IPS-18c (cell line): ENCODE measurements at regions not wholly inside any gene's neighbourhood (a gene's known extent, or its start where the extent isn't known, plus 50 kb on each side); places are given as distances from the start of the nearest gene placed in this dataset.

Source experiments
- H3K4me3 ChIP-seq: 2 replicates; pipeline ENCODE4 v1.7.0; 2013; ENCODE audit warnings: low read depth, mild to moderate bottlenecking, low read length, moderate library complexity; ENCODE audit not compliant: insufficient read depth
- H3K9me3 ChIP-seq: one replicate; pipeline ENCODE4 v1.6.1; 2013; ENCODE audit warnings: mild to moderate bottlenecking, low read length, moderate library complexity; ENCODE audit not compliant: control insufficient read depth, insufficient read depth

DNA sequence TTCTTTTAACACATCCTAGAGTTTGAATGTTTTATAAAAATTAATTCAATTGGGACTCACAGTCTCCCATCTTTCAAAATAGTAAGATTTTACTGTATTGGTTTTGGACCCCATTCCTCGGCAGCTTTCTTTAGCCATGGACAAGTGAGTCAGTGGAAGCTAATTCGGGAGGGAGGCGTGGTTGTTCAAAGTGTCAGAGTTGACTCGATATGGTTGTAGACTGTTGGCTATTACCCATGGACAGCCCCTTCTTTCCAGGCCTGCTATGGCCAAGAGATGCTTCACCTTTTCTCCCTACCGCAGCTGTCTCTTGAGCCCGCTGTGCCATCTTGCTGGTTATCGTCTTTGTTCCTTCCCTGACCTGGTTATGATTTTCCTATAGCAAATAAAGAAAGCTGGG lies 243.0 kb downstream of the CD83 start:
- Histone ChIP-seq H3K9me3 (no peaks in the 10 kb centered on the region), H3K4me3 (no peak overlapping the region)

DNA sequence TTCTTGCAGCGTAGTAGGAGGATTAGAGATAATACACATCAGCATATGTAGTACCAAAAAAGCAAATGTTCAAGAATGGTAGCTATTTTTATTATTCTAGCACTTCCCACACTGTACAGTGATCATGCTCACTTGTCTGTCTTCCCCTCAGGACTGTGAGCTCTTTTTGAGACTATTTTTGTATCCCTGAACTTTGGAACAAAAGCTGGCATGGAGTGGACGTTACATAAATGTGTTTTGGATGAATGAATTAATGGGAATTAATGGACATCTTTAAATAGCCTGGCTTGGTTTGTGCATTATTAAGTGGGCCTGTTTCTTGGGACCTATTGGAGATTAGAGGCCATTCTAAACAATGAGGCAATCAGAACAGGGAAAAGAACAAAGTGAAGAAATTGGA lies 243.7 kb downstream of the CD83 start:
- Histone ChIP-seq H3K9me3 (no peaks in the 10 kb centered on the region), H3K4me3 (no peak overlapping the region)

DNA sequence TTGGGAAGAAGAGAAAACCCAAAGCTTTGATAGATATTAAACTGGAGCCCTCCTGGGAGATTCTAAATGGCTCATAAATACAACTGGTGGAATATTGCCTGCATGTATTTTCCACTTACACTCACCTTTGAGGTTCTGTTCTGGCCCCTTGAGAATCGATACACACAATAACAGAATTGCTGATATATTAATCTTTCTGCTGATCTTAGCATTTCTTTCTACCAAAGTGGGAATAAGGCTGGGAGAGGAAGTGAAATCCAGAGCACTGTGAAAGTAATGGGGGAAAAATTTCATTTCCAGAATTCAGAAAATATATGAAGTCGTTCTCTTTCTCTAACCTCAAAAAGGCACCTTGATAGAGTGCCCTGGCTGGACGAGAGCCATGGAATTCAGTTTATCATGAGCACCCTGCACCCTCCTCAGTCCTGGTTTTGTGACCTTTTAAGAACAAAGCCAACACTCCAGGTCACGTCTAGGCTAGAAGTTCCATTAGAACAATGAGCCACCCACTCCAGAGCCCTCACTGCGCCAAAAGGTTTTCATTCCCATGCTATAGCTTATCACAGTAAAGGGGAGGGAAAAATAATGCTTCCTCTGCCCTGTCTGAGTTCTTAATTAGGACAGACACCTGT lies 244.5 kb downstream of the CD83 start:
- H3K4me3 ChIP-seq = no peak overlapping the region
- H3K9me3 ChIP-seq = no peaks in the 10 kb centered on the region

DNA sequence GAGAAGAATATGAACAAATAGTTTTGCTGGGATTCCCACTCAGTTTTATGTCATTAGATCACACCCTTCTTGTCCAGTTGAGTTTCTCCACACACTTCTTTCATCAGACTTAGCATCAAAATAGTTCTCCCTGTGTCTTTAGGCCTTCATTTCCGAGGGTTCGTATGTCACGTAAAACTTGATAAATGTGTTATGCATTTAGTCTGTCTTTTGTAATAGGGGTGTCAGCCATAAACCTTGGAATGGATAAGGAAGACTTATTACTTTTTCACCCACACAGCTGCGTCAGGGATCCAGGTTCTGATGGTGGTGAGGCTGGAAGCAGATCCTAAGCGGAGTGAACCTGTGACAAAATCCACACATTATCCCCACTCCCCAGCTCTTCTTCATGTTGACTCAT lies 246.8 kb downstream of the CD83 start:
- Histone ChIP-seq H3K9me3 (no peaks in the 10 kb centered on the region), H3K4me3 (no peak overlapping the region)

DNA sequence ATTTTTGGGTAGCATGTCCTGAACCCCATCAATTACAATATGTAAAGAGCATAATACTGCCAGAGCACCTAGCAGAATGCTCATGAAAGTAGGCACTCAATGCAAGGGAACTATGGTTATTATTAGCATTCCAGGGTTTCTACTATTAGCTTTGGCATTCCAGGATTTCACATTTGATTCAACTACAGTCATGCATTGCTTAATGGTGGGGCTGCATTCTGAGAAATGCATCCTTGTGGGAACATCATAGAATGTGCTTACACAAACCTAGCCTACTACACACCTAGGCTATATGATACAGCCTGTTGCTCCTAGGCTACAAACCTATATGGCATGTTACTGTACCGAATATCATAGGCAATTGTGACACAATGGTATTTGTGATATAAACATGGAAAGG lies 247.8 kb downstream of the CD83 start:
- Histone ChIP-seq H3K9me3 (no peaks in the 10 kb centered on the region), H3K4me3 (no peak overlapping the region)

DNA sequence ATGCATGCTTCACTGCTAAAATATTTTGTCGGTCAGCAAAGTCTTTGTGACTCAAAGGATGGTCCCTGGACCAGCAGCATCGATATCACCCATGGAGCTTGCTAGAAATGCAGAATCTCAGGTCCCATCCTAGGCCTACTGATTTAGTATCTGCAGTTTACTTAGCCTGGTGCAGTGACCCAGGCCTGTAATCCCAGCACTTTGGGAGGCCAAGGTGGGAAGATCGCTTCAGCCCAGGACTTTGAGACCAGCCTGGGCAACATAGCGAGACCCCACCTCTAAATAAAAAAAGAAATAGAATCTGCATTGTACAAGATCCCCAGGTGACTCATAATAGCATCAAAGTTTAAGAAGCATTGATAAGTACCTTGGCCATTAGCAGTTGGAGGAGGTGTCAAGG lies 248.7 kb downstream of the CD83 start:
- Histone ChIP-seq H3K9me3 (no peaks in the 10 kb centered on the region), H3K4me3 (no peak overlapping the region)

DNA sequence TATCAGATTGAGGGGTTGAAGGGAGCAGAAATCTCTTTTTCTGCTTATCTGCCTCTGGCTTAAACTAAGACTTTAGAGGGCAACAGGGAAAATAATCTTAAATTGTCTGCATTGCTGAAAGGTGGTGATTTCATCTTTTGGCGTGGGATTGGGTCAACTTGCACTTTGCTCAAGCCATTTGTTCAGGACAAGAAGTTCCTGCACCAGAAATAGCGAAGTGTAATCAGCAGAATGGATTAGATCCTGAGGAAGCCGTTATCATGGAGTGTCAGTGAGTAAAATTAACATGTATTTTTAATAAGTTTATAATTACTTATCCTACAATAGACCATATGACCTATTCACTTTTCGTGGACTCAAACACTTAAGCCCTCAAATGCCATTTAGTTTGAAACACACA lies 249.3 kb downstream of the CD83 start:
- Histone ChIP-seq H3K4me3 (no peak overlapping the region), H3K9me3 (no peaks in the 10 kb centered on the region)

DNA sequence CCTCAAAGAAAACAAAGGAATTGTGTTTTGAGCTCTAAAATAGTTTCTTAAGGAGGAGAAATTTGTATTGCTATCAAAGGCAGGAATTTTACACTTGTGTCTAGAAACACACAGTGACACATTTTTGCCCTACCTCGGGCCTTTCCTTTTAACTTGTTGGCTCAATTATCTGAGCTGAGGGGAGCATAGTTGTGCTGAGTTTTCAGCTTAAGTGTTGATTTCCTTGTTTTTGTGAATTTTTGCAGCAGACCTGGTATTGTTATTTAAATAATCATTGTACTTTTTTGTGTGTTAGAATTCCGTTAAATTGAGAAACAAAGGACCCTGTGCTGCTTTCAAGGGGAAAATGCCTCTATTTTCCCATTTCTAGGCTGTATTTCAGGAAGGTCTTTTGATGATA lies 249.7 kb downstream of the CD83 start:
- no peaks in the 10 kb centered on the region for H3K9me3 ChIP-seq

DNA sequence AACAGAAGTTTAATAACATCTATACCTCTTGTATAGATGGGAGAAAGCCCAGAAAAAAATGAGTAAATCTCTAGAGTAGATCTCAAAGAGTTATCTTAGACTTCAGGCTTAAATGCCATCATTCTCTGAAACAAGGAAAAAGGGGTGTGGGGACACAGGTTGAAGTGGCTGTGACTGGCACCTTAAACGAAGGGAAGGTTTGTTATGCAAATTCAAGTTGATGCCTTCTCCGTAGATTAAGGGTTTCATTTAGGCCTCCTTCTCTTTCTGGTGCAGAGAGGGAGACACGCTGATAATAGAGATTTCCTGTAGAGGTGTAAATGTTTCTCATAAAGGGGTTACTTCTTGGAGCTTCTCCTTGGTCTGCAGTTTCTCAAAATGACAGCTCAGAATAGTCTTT lies 252.1 kb downstream of the CD83 start:
- Histone ChIP-seq H3K9me3 (peaks cover 5% of the 10 kb centered on the region), H3K4me3 (no peak overlapping the region)

More for the DNA sequence above, 249.7 kb downstream of the CD83 start:
- no peak overlapping the region for H3K4me3 ChIP-seq

DNA sequence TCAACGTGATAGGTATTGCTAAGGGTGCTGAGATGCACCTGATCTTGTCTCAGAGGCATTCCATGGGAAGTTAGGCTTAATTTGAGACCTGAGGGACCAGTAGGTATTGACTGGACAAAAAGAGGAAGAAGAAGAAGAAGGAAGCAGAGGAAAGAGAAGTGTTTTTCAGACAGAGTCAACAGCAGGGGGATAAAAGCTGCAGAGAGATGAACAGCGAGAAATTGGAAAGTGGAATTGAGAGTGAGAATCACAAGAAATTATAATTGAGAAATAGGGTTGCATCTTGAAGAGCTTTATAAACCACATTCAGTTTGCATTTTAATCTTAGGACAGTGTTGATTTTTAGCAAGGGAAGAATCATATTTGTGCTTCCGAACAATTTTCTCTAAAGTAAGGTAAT lies 254.0 kb downstream of the CD83 start:
- Histone ChIP-seq H3K4me3 (no peak overlapping the region), H3K9me3 (peaks cover 5% of the 10 kb centered on the region)

DNA sequence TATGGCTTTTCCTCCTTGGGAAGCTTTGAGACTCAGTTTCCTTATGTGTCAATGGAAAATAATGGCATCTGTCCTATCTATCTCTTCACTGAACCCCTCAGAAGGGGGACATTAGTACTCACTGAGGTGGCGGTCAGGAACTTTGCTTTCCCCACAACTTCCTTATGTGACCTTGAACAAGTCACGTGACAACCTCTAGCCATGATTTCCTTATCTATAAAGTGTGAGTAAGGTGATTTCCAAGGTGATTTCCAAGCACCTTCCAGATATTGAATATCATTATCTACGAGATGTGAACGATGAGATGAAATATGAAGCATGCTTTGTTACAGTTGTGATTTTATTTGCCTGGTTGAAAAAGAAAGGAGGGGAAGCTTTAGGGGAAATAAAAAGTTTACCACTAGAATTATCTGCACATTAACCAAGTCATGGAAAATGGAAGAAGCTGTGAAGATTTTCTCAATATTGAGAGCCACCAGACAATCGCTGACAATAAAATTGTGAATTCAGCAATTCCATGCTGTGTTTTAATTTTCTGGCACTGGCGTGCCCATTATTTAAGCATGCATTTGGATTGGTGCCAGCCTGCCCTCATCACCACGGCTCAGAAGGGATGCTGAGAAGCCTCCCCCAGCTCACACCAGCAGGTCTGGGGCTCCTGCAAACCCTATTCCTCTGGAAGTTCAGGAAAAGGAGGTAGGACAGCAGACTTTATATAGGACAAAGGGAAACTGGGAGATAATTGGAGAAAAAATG lies 255.3 kb downstream of the CD83 start:
- H3K9me3 ChIP-seq = peaks cover 5% of the 10 kb centered on the region
- H3K4me3 ChIP-seq = no peak overlapping the region

DNA sequence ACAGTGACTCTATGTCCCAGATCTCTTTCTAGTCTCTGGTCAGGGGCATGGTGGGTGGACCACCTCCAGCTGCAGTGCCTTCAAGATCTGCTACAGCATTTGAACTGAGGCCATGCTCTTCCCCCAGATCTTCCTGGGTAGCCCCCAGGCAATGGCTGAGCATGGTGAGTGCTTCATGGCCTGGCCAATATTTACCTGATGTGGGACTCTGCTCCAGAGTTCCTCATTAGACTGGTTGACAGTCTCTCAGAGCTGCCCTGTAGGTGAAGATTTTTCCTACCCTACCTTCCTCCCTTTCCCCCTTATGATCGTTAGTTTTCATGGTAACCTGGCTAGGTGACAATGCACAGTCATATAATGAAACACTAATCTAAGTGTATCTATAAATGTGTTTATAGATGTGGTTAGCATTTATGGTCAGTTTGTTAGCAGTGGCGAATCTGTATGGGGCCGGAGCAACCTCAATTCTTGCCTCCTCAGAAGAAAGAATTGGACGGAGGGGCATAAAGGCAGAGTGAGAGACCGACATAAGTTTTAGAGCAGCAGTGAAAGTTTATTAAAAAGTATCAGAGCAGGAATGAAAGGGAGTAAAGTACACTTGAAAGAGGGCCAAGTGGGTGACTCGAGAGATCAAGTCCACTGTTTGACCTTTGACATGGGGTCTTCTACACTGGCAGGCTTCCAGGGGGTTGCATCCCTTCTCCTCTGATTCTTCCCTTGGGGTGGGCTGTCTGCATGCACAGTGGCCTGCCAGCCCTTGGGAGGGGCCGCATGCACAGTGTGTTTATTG lies 256.3 kb downstream of the CD83 start:
- peaks cover 5% of the 10 kb centered on the region for H3K9me3 ChIP-seq
- no peak overlapping the region for H3K4me3 ChIP-seq

DNA sequence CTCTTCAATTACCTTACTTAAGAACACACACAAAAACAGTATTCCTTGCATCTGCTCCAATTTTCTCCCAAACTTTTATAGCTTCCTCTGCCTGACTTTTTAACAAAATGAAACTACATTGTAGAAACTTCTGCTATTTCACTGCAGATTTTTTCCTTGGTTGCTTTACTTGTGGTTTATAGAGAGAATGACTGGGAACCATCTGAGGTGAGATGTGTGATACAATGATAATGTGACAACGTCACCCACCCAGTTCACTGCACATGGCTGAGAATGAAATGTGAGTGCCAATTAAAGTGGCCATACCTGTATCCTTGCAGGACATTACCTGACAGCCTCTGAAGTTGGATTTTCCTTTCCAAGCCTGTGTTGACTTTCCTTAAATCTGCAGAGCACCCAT lies 258.4 kb downstream of the CD83 start:
- Histone ChIP-seq H3K9me3 (peaks cover 5% of the 10 kb centered on the region), H3K4me3 (no peak overlapping the region)

DNA sequence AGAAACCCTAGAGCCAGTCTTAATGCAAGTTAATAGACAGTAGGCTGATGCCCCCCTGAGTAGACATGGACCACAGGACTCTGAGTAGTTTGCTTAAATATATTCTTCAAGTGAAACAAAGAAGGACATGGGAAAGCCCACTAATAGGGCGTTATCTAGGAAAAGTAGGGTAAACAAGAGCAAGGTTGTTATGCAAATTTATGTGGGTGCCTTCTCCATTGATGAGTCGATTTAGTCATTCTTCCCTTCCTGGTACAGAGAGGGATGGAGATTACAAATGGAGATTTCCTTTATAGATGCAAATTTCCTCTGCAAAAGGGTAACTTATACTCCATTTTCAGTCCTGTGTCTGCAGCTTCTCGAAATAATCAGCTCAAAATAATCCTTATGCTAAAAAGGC lies 262.0 kb downstream of the CD83 start:
- H3K4me3 ChIP-seq = no peak overlapping the region

DNA sequence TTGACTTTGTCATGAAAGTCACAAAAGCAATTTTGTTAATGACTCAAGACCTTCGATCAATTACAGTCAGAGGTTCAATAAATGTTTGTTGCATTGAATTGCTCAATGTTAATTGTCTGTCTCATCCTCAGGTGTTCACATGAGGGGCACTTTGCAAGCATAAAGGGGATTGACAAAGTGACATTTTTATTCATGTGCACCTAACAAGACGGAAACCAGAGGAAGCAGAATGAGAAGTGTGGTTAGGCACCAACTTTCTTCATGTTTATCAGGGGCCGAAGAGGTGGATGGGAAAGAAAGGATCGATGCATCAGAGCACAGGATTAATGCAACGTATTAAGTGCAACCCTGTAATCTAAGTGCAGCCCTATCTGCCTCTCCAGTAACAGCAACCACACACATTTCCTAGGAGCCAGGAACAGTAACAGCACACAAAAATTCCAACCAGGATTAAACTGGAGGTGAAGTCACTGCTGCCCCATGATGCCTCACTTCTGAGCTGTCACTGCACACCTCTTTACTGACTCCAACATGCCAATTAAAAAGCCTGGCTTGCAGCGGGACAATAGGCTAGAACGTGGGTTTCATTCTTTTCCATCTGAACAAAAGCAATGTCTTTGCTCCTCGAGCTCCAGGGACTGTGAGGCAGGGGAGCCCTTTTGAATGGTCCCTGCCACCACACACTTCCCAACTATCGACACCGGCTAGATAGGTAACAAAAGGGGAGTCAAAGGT lies 262.7 kb downstream of the CD83 start:
- H3K4me3 ChIP-seq = no peak overlapping the region

More for the DNA sequence above, 262.0 kb downstream of the CD83 start:
- no peaks in the 10 kb centered on the region for H3K9me3 ChIP-seq

DNA sequence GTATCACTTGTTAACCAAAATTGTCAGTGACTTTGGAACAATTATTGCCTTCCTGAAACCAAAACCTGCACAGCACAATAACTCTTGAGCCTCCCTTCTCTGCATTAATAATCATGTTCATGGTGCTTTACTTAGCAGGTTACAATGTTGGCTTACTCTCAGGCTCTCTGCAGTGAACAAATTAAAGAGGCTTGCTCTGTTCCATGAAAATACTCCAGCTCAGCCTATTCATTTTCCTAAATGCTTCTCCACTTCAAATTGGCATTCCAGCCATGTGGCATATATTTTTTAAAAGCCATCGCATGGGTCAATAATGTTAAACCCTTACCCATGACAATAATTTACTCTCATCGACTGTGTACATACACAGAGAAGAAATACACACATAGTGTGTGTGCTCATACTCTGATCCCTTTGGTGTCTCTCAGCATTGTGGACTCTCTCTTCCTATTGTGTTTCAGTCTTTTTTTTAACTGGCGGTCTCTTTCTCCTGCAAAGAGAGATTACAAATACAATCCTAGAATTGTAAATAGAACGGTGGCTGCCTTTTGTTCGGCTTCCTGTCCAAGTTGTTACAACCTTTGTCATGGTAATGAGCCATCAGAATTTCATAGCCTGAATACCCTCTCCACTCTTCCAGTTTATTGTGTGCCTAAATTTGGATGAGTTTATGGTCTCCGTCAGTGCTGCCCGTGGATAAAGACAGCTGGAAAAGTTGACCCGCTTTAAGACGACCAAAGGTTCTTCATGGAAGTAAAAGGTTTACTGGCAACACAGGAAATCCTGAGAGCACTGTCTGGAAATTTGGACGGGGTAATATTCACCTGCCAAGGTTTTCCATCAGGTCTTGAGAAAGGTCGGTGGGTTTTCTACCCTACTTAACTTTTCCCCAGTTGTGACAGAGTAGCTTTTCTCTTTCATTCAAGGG lies 263.6 kb downstream of the CD83 start:
- Histone ChIP-seq H3K9me3 (no peaks in the 10 kb centered on the region), H3K4me3 (no peak overlapping the region)

More for the DNA sequence above, 262.7 kb downstream of the CD83 start:
- no peaks in the 10 kb centered on the region for H3K9me3 ChIP-seq
